DND-41 (cell line): ENCODE measurements at regions not wholly inside any gene's neighbourhood (a gene's known extent, or its start where the extent isn't known, plus 50 kb on each side); places are given as distances from the start of the nearest gene placed in this dataset.

Experiments used
- ATAC-seq: fragments of 200-7000 bp; cut with Tn5 transposase; 3 replicates; pipeline ENCODE4 v1.9.1; 2021; ENCODE audit warnings: low read depth; ENCODE audit not compliant: insufficient read depth
- DNase-seq: peaks from one replicate; pipeline ENCODE4 v3.0.0-alpha.2; 2020
- H2AFZ ChIP-seq: 2 replicates; pipeline ENCODE4 v1.6.0; 2012; ENCODE audit warnings: low read depth, low read length
- H3K27ac ChIP-seq: 2 replicates; pipeline ENCODE4 v1.5.1; 2012; ENCODE audit warnings: low read length, inconsistent platforms
- H3K27me3 ChIP-seq: fragments of 200-600 bp; sonication (generic); 2 replicates; pipeline ENCODE4 v1.6.0; 2012; ENCODE audit warnings: low read length, mild to moderate bottlenecking, inconsistent platforms; ENCODE audit not compliant: insufficient read depth, poor library complexity
- H3K36me3 ChIP-seq: 2 replicates; pipeline ENCODE4 v1.5.1; 2012; ENCODE audit warnings: low read length, inconsistent platforms; ENCODE audit not compliant: insufficient read depth
- H3K4me1 ChIP-seq: 2 replicates; pipeline ENCODE4 v1.5.1; 2012; ENCODE audit warnings: mild to moderate bottlenecking, low read length; ENCODE audit not compliant: insufficient read depth
- H3K4me2 ChIP-seq: 2 replicates; pipeline ENCODE4 v1.6.0; 2012; ENCODE audit warnings: mild to moderate bottlenecking, moderate library complexity, low read length, inconsistent platforms; ENCODE audit not compliant: insufficient read depth
- H3K4me3 ChIP-seq, 2 experiments: fragments of 200-600 bp in 1 of 2; shearing (Covaris generic) in 1 of 2; 2 replicates each; pipeline ENCODE4 v1.5.1; 2012 to 2016; ENCODE audit warnings: inconsistent platforms in 2 of 2, low read length in 2 of 2, mild to moderate bottlenecking in 2 of 2, low read depth in 1 of 2, moderate library complexity in 1 of 2
- H3K79me2 ChIP-seq: 2 replicates; pipeline ENCODE4 v1.6.0; 2012; ENCODE audit warnings: low read length, inconsistent platforms; ENCODE audit not compliant: insufficient read depth
- H3K9ac ChIP-seq: 2 replicates; pipeline ENCODE4 v1.6.0; 2012; ENCODE audit warnings: low read depth, mild to moderate bottlenecking, inconsistent platforms, low read length, moderate library complexity
- H3K9me3 ChIP-seq: 2 replicates; pipeline ENCODE4 v1.5.1; 2012; ENCODE audit warnings: low read length, moderate library complexity, mild to moderate bottlenecking, inconsistent platforms; ENCODE audit not compliant: insufficient read depth, severe bottlenecking
- H4K20me1 ChIP-seq: 2 replicates; pipeline ENCODE4 v1.6.0; 2012; ENCODE audit warnings: low read length; ENCODE audit not compliant: insufficient read depth
- EZH2 ChIP-seq: IDR thresholded peaks from 3 replicates; pipeline ENCODE4 v1.6.1; 2012; ENCODE audit warnings: borderline replicate concordance, low read depth, mild to moderate bottlenecking, moderate library complexity, low read length, inconsistent platforms; ENCODE audit not compliant: severe bottlenecking
- TF ChIP-seq, protein P1 (sequence below): IDR thresholded peaks from 2 replicates; pipeline ENCODE4 v1.5.1; 2012; ENCODE audit warnings: borderline replicate concordance, low read length, moderate library complexity, mild to moderate bottlenecking; ENCODE audit not compliant: poor library complexity, severe bottlenecking; ENCODE audit errors: extremely low read depth

GRCh38 chr7:41193738-41194282 is 509.1 kb downstream of the INHBA start:
- Histone ChIP-seq H3K79me2 (no peaks in the 10 kb centered on the region), H3K4me1 (no peaks in the 10 kb centered on the region), H3K27ac (no peak overlapping the region), H3K4me3 (no peak overlapping the region), H4K20me1 (no peaks in the 10 kb centered on the region), H3K27me3 (no peaks in the 10 kb centered on the region), H3K9me3 (no peaks in the 10 kb centered on the region), H3K9ac (no peak overlapping the region), H2AFZ (no peak overlapping the region), H3K4me2 (no peak overlapping the region), H3K36me3 (no peaks in the 10 kb centered on the region)
- no peak for ATAC-seq
- TF ChIP-seq EZH2, result no peak
- TF ChIP-seq, protein P1, sequence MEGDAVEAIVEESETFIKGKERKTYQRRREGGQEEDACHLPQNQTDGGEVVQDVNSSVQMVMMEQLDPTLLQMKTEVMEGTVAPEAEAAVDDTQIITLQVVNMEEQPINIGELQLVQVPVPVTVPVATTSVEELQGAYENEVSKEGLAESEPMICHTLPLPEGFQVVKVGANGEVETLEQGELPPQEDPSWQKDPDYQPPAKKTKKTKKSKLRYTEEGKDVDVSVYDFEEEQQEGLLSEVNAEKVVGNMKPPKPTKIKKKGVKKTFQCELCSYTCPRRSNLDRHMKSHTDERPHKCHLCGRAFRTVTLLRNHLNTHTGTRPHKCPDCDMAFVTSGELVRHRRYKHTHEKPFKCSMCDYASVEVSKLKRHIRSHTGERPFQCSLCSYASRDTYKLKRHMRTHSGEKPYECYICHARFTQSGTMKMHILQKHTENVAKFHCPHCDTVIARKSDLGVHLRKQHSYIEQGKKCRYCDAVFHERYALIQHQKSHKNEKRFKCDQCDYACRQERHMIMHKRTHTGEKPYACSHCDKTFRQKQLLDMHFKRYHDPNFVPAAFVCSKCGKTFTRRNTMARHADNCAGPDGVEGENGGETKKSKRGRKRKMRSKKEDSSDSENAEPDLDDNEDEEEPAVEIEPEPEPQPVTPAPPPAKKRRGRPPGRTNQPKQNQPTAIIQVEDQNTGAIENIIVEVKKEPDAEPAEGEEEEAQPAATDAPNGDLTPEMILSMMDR, result no peak
- DNase-seq, result no peak

GRCh38 chr7:41190581-41190980 is 512.3 kb downstream of the INHBA start:
- no peaks in the 10 kb centered on the region for H3K36me3 ChIP-seq
- no peaks in the 10 kb centered on the region for H4K20me1 ChIP-seq
- H3K9ac ChIP-seq, result no peak overlapping the region
- no peak overlapping the region for H2AFZ ChIP-seq
- no peak overlapping the region for H3K27ac ChIP-seq
- H3K4me1 ChIP-seq, result no peaks in the 10 kb centered on the region
- ATAC-seq, result no peak
- H3K4me3 ChIP-seq, result no peak overlapping the region
- no peak for DNase-seq
- no peaks in the 10 kb centered on the region for H3K27me3 ChIP-seq
- TF ChIP-seq, protein P1, result no peak
- TF ChIP-seq EZH2, result no peak
- H3K4me2 ChIP-seq, result no peak overlapping the region
- H3K79me2 ChIP-seq, result no peaks in the 10 kb centered on the region
- H3K9me3 ChIP-seq, result no peaks in the 10 kb centered on the region

- TF ChIP-seq, protein P1, result no peak
- TF ChIP-seq EZH2, result no peak
- Histone ChIP-seq H2AFZ (no peak overlapping the region), H3K4me3 (no peak overlapping the region), H3K4me1 (no peaks in the 10 kb centered on the region), H3K79me2 (no peaks in the 10 kb centered on the region), H4K20me1 (no peaks in the 10 kb centered on the region), H3K27me3 (no peaks in the 10 kb centered on the region), H3K9me3 (no peaks in the 10 kb centered on the region), H3K36me3 (no peaks in the 10 kb centered on the region), H3K9ac (no peak overlapping the region), H3K4me2 (no peak overlapping the region), H3K27ac (no peak overlapping the region)
- no peak for ATAC-seq
- no peak for DNase-seq
Measured at GRCh38 chr7:41189866-41190265, 513.0 kb downstream of the INHBA start.
